ENCODE measurements at regions not wholly inside any gene's neighbourhood (a gene's known extent, or its start where the extent isn't known, plus 50 kb on each side); places are given as distances from the start of the nearest gene placed in this dataset.

DNA sequence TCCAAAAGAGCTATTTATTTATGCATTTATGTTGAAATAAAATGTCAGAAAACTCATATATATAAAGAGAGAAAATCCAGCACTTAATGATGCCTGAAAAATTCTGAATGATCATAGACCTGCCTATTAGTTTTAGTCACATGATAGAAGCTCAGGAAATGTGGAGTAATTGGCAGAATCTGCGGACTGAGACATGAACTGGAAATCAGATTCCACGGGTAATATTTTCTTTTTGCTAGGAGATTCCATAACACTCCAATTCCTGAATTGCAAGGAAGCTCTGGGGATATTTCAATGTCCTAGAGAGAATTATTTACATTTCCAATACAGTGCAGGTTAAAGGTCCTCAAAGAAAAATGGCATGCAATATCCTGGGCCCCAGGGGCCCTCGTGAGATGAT, 778.8 kb downstream of the SEMA5A start:
- TF ChIP-seq TOX (CRISPR knock-in tag; IDR thresholded peaks at IDR 0.05; ENCODE audit: borderline replicate concordance) = no peak
- no peak for TF ChIP-seq ZNF70 (CRISPR knock-in tag; IDR thresholded peaks at IDR 0.05)
- TF ChIP-seq, protein P1, sequence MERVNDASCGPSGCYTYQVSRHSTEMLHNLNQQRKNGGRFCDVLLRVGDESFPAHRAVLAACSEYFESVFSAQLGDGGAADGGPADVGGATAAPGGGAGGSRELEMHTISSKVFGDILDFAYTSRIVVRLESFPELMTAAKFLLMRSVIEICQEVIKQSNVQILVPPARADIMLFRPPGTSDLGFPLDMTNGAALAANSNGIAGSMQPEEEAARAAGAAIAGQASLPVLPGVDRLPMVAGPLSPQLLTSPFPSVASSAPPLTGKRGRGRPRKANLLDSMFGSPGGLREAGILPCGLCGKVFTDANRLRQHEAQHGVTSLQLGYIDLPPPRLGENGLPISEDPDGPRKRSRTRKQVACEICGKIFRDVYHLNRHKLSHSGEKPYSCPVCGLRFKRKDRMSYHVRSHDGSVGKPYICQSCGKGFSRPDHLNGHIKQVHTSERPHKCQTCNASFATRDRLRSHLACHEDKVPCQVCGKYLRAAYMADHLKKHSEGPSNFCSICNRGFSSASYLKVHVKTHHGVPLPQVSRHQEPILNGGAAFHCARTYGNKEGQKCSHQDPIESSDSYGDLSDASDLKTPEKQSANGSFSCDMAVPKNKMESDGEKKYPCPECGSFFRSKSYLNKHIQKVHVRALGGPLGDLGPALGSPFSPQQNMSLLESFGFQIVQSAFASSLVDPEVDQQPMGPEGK (CRISPR knock-in tag; IDR thresholded peaks at IDR 0.05; ENCODE audit: borderline replicate concordance) = no peak
- TF ChIP-seq RARB (CRISPR knock-in tag; IDR thresholded peaks at IDR 0.05) = no peak
- TF ChIP-seq OSR1 (CRISPR knock-in tag; IDR thresholded peaks at IDR 0.05) = no peak
- no peak for TF ChIP-seq GLIS3 (CRISPR knock-in tag; IDR thresholded peaks at IDR 0.05)
- TF ChIP-seq ZFP30 (CRISPR knock-in tag; IDR thresholded peaks at IDR 0.05) = no peak
- TF ChIP-seq CSDC2 (CRISPR knock-in tag; IDR thresholded peaks at IDR 0.05) = no peak
- no peak for TF ChIP-seq ZFP3 (CRISPR knock-in tag; IDR thresholded peaks at IDR 0.05)
- TF ChIP-seq, protein P2, sequence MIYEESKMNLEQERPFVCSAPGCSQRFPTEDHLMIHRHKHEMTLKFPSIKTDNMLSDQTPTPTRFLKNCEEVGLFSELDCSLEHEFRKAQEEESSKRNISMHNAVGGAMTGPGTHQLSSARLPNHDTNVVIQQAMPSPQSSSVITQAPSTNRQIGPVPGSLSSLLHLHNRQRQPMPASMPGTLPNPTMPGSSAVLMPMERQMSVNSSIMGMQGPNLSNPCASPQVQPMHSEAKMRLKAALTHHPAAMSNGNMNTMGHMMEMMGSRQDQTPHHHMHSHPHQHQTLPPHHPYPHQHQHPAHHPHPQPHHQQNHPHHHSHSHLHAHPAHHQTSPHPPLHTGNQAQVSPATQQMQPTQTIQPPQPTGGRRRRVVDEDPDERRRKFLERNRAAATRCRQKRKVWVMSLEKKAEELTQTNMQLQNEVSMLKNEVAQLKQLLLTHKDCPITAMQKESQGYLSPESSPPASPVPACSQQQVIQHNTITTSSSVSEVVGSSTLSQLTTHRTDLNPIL (CRISPR knock-in tag; IDR thresholded peaks at IDR 0.05; ENCODE audit: low read depth) = no peak

Data from SK-N-SH treated with all-trans-retinoic acid at 6 μM for 48 hours (cell line).